ENCODE measurements at regions not wholly inside any gene's neighbourhood (a gene's known extent, or its start where the extent isn't known, plus 50 kb on each side); places are given as distances from the start of the nearest gene placed in this dataset.

DNA sequence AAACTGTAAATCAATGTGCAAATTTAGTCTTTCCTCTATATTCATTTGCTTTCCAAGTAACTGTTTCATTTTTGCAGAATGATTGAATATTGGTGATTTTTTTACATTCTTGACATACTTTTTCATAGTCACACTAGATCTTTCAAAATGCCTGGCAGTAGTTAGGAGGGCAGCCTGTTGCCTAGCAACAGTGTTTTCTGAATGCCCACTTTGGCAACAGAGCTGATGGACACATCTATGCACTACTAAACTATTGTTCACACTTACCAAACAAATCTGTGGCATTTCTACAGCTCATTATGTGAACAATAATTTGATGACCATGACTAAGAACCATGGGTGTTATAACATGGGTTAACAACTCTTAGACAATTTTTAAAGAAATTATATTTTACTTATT lies 438.0 kb upstream of the IMPG1 start:
- TF ChIP-seq, protein P1, sequence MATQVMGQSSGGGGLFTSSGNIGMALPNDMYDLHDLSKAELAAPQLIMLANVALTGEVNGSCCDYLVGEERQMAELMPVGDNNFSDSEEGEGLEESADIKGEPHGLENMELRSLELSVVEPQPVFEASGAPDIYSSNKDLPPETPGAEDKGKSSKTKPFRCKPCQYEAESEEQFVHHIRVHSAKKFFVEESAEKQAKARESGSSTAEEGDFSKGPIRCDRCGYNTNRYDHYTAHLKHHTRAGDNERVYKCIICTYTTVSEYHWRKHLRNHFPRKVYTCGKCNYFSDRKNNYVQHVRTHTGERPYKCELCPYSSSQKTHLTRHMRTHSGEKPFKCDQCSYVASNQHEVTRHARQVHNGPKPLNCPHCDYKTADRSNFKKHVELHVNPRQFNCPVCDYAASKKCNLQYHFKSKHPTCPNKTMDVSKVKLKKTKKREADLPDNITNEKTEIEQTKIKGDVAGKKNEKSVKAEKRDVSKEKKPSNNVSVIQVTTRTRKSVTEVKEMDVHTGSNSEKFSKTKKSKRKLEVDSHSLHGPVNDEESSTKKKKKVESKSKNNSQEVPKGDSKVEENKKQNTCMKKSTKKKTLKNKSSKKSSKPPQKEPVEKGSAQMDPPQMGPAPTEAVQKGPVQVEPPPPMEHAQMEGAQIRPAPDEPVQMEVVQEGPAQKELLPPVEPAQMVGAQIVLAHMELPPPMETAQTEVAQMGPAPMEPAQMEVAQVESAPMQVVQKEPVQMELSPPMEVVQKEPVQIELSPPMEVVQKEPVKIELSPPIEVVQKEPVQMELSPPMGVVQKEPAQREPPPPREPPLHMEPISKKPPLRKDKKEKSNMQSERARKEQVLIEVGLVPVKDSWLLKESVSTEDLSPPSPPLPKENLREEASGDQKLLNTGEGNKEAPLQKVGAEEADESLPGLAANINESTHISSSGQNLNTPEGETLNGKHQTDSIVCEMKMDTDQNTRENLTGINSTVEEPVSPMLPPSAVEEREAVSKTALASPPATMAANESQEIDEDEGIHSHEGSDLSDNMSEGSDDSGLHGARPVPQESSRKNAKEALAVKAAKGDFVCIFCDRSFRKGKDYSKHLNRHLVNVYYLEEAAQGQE (IDR thresholded peaks at IDR 0.05; ENCODE audit: insufficient read depth in 1 of 2, low read depth in 2 of 2, low read length in 2 of 2): no peak
- TF ChIP-seq POLR2AphosphoS5 (IDR thresholded peaks at IDR 0.05; ENCODE audit: low read depth, low read length) (no peak), SIN3A (IDR thresholded peaks at IDR 0.05; ENCODE audit: borderline replicate concordance, insufficient read depth, low read length) (no peak), TAF1 (IDR thresholded peaks at IDR 0.05; ENCODE audit: borderline replicate concordance, insufficient read depth, low read length) (no peak), FOXP2 (optimal IDR thresholded peaks at IDR 0.05; ENCODE audit: borderline replicate concordance, extremely low read depth, extremely low read length, insufficient read depth) (no peak)

DNA sequence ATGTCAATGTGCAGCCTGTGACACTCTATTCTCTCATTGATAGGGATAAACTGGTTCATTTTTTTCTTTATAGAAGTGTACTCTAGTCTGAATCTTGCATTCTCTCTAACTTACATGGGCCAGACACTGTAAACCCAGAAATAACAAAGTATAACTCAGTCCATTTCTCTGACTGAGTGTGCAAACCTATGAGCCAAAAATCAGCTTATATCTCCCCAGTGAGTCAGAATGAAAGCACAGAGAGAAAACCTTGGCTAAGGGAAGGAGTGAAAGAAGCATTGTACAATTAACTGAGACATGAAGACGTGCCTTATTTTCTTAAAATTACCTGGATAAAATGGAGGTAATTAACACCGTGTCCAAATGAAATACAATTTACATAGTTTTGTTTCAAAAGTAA lies 436.9 kb upstream of the IMPG1 start:
- TF ChIP-seq, protein P1 (IDR thresholded peaks at IDR 0.05; ENCODE audit: insufficient read depth in 1 of 2, low read depth in 2 of 2, low read length in 2 of 2): no peak
- TF ChIP-seq SIN3A (IDR thresholded peaks at IDR 0.05; ENCODE audit: borderline replicate concordance, insufficient read depth, low read length) (no peak), FOXP2 (optimal IDR thresholded peaks at IDR 0.05; ENCODE audit: borderline replicate concordance, extremely low read depth, extremely low read length, insufficient read depth) (no peak), TAF1 (IDR thresholded peaks at IDR 0.05; ENCODE audit: borderline replicate concordance, insufficient read depth, low read length) (no peak), POLR2AphosphoS5 (IDR thresholded peaks at IDR 0.05; ENCODE audit: low read depth, low read length) (no peak)

DNA sequence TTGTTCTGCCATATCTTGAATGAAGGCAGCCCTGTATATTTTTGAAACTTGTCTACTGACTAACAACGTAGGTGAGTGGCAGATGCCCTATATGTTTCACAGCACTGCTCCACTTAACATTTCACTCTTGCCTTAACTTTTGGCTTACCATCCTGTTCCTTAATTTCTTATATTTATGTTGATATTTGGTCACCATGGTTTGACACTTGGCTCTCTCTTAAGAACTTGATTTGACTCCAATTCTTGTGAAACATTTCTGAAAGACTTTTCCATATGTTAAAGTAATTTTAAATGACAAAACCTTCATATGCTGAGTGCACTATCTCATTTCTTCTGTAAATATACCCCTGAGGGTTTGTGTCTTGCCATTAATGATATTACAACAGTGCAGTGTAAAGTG lies 434.3 kb upstream of the IMPG1 start:
- TF ChIP-seq FOXP2 (optimal IDR thresholded peaks at IDR 0.05; ENCODE audit: borderline replicate concordance, extremely low read depth, extremely low read length, insufficient read depth) (no peak), POLR2AphosphoS5 (IDR thresholded peaks at IDR 0.05; ENCODE audit: low read depth, low read length) (no peak), SIN3A (IDR thresholded peaks at IDR 0.05; ENCODE audit: borderline replicate concordance, insufficient read depth, low read length) (no peak), TAF1 (IDR thresholded peaks at IDR 0.05; ENCODE audit: borderline replicate concordance, insufficient read depth, low read length) (no peak)
- TF ChIP-seq, protein P1 (IDR thresholded peaks at IDR 0.05; ENCODE audit: insufficient read depth in 1 of 2, low read depth in 2 of 2, low read length in 2 of 2): no peak

DNA sequence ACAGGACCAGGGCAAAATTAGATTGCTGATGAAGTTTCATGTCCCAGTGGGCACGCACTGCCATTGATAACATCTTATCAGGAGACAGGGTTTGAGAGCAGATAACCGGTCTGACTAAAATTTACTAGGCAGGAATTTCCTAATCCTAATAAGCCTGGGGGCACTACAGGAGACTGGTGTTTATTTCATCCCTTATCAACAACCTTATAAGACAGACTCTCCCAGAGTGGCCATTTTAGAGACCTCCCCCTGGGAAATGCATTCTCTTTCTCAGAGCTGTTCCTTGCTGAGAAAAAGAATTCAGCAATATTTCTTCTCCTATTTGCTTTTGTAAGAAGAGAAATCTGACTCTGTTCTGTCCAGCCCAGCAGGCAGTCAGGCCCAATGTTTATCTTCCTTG lies 423.4 kb upstream of the IMPG1 start:
- TF ChIP-seq TAF1 (IDR thresholded peaks at IDR 0.05; ENCODE audit: borderline replicate concordance, insufficient read depth, low read length): no peak
- TF ChIP-seq FOXP2 (optimal IDR thresholded peaks at IDR 0.05; ENCODE audit: borderline replicate concordance, extremely low read depth, extremely low read length, insufficient read depth): no peak
- TF ChIP-seq, protein P1 (IDR thresholded peaks at IDR 0.05; ENCODE audit: insufficient read depth in 1 of 2, low read depth in 2 of 2, low read length in 2 of 2): no peak
- no peak for TF ChIP-seq POLR2AphosphoS5 (IDR thresholded peaks at IDR 0.05; ENCODE audit: low read depth, low read length)
- no peak for TF ChIP-seq SIN3A (IDR thresholded peaks at IDR 0.05; ENCODE audit: borderline replicate concordance, insufficient read depth, low read length)

DNA sequence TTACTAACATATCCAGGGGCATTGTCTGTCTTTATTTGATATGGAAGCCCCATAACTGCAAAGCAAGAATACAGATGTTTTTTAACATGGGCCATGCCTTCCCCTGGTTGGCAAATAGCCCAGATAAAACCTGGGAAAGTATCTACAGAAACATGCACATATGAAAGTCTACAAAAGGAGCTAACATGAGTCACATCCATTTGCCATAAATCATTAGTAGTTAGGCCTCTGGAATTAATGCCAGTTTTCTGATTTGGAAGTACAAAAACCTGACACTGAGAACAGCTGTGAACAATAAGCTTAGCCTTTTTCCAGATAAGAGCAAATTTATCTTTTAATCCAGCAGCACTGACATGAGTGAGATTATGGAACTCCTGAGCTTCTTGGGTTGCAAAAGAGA lies 418.0 kb upstream of the IMPG1 start:
- TF ChIP-seq POLR2AphosphoS5 (IDR thresholded peaks at IDR 0.05; ENCODE audit: low read depth, low read length): no peak
- no peak for TF ChIP-seq TAF1 (IDR thresholded peaks at IDR 0.05; ENCODE audit: borderline replicate concordance, insufficient read depth, low read length)
- no peak for TF ChIP-seq SIN3A (IDR thresholded peaks at IDR 0.05; ENCODE audit: borderline replicate concordance, insufficient read depth, low read length)
- TF ChIP-seq FOXP2 (optimal IDR thresholded peaks at IDR 0.05; ENCODE audit: borderline replicate concordance, extremely low read depth, extremely low read length, insufficient read depth): no peak
- TF ChIP-seq, protein P1 (IDR thresholded peaks at IDR 0.05; ENCODE audit: insufficient read depth in 1 of 2, low read depth in 2 of 2, low read length in 2 of 2): no peak

All from PFSK-1 (cell line).